ENCODE measurements at regions not wholly inside any gene's neighbourhood (a gene's known extent, or its start where the extent isn't known, plus 50 kb on each side); places are given as distances from the start of the nearest gene placed in this dataset.

DNA sequence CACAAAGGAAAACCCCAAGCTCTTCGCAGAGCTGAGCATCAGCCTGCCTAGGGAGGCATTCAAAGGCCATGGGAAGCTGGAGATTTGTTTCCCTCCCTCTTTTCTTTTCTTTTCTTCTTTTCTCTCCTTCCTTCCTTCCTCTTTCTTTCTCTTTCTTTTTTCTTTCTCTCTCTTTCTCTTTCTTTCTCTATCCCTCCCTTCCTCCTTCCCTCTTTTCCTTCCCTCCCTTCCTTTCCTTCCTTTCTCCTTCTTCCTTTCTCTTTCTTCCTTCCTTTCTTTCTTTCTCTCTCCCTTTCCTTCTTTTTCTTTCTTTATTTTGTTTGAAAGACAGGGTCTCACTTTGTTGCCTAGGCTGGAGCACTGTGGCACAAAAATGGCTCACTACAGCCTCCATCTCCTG, 168.4 kb upstream of the ARL4C start:
- H3K9me3 Mint-ChIP-seq (ENCODE audit: unreplicated experiment) = no peaks in the 10 kb centered on the region
- H3K4me3 Mint-ChIP-seq (ENCODE audit: unreplicated experiment) = no peak overlapping the region
- peaks cover 4% of the 10 kb centered on the region for H3K27me3 Mint-ChIP-seq (ENCODE audit: unreplicated experiment)
- peaks cover 4% of the 10 kb centered on the region for H3K36me3 Mint-ChIP-seq (ENCODE audit: low read depth, unreplicated experiment)
- no peak for TF ChIP-seq CTCF (IDR thresholded peaks at IDR 0.05; ENCODE audit: unreplicated experiment)
- peaks cover 9% of the 10 kb centered on the region for H3K4me1 Mint-ChIP-seq (ENCODE audit: unreplicated experiment)
- DNase-seq (ENCODE audit: low spot score) = no peak
- H3K27ac Mint-ChIP-seq (ENCODE audit: unreplicated experiment) = no peak overlapping the region

DNA sequence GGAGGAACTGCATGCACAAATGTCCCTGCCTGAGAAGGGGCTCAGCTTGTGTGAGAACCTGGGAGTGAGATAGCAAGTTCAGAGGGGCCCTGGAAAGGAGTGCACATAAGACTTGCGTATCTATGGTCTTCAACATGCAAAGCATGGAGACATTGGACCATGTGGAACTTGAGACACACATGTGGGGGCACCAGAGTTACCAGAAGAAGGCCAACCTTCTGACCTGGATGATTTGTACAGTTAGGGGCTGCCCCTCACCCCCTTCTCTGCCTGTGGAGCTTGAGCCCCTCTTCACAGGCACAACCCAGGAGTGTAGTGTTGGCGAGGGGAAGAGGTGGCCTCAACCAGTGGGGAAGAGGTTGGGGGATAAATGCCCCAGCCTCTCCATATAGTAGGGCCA, 165.0 kb upstream of the ARL4C start:
- TF ChIP-seq CTCF (IDR thresholded peaks at IDR 0.05; ENCODE audit: unreplicated experiment) = no peak
- DNase-seq (ENCODE audit: low spot score) = no peak
- peaks cover 7% of the 10 kb centered on the region for H3K4me1 Mint-ChIP-seq (ENCODE audit: unreplicated experiment)
- H3K27ac Mint-ChIP-seq (ENCODE audit: unreplicated experiment) = no peak overlapping the region
- H3K36me3 Mint-ChIP-seq (ENCODE audit: low read depth, unreplicated experiment) = peaks cover 4% of the 10 kb centered on the region
- H3K4me3 Mint-ChIP-seq (ENCODE audit: unreplicated experiment) = no peak overlapping the region
- no peaks in the 10 kb centered on the region for H3K9me3 Mint-ChIP-seq (ENCODE audit: unreplicated experiment)
- H3K27me3 Mint-ChIP-seq (ENCODE audit: unreplicated experiment) = peaks cover 4% of the 10 kb centered on the region

- Mint-ChIP-seq H3K9me3 (ENCODE audit: unreplicated experiment) (no peaks in the 10 kb centered on the region), H3K4me3 (ENCODE audit: unreplicated experiment) (no peak overlapping the region), H3K4me1 (ENCODE audit: unreplicated experiment) (peaks cover 7% of the 10 kb centered on the region), H3K36me3 (ENCODE audit: low read depth, unreplicated experiment) (peaks cover 4% of the 10 kb centered on the region), H3K27me3 (ENCODE audit: unreplicated experiment) (peaks cover 2% of the 10 kb centered on the region), H3K27ac (ENCODE audit: unreplicated experiment) (no peak overlapping the region)
- TF ChIP-seq CTCF (IDR thresholded peaks at IDR 0.05; ENCODE audit: unreplicated experiment) = no peak
- DNase-seq (ENCODE audit: low spot score) = no peak
Observed at GRCh38 chr2:234661175-234661574, 164.3 kb upstream of the ARL4C start.

- TF ChIP-seq CTCF (IDR thresholded peaks at IDR 0.05; ENCODE audit: unreplicated experiment) = no peak
- Mint-ChIP-seq H3K4me3 (ENCODE audit: unreplicated experiment) (no peak overlapping the region), H3K36me3 (ENCODE audit: low read depth, unreplicated experiment) (no peaks in the 10 kb centered on the region), H3K27me3 (ENCODE audit: unreplicated experiment) (no peaks in the 10 kb centered on the region), H3K4me1 (ENCODE audit: unreplicated experiment) (no peaks in the 10 kb centered on the region), H3K27ac (ENCODE audit: unreplicated experiment) (no peak overlapping the region), H3K9me3 (ENCODE audit: unreplicated experiment) (no peaks in the 10 kb centered on the region)
- no peak for DNase-seq (ENCODE audit: low spot score)
Observed at GRCh38 chr2:234655706-234656105, 158.8 kb upstream of the ARL4C start.

DNA sequence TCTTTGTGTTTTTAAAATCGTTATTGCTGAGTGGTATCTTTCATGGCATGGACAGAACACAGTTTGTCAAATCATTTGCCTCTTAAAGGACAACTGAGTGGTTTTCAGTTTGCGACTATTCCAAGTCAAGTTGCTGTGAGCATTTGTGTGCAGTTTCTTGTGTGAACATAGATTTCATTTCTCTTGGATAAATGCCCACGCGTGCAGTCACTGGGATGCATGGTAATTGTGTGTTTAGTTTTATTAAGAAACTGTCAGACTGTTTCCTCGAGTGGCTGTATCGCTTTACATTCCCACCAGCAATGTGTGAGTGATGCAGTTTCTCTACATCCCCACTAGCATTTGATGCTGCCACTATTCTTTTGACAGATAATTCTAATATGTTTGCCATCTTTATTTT, 154.0 kb upstream of the ARL4C start:
- no peaks in the 10 kb centered on the region for H3K4me1 Mint-ChIP-seq (ENCODE audit: unreplicated experiment)
- no peak overlapping the region for H3K4me3 Mint-ChIP-seq (ENCODE audit: unreplicated experiment)
- TF ChIP-seq CTCF (IDR thresholded peaks at IDR 0.05; ENCODE audit: unreplicated experiment) = no peak
- no peak overlapping the region for H3K27ac Mint-ChIP-seq (ENCODE audit: unreplicated experiment)
- peaks cover 2% of the 10 kb centered on the region for H3K27me3 Mint-ChIP-seq (ENCODE audit: unreplicated experiment)
- no peaks in the 10 kb centered on the region for H3K36me3 Mint-ChIP-seq (ENCODE audit: low read depth, unreplicated experiment)
- no peak for DNase-seq (ENCODE audit: low spot score)
- H3K9me3 Mint-ChIP-seq (ENCODE audit: unreplicated experiment) = no peaks in the 10 kb centered on the region
